ENCODE measurements at regions not wholly inside any gene's neighbourhood (a gene's known extent, or its start where the extent isn't known, plus 50 kb on each side); places are given as distances from the start of the nearest gene placed in this dataset.

DNA sequence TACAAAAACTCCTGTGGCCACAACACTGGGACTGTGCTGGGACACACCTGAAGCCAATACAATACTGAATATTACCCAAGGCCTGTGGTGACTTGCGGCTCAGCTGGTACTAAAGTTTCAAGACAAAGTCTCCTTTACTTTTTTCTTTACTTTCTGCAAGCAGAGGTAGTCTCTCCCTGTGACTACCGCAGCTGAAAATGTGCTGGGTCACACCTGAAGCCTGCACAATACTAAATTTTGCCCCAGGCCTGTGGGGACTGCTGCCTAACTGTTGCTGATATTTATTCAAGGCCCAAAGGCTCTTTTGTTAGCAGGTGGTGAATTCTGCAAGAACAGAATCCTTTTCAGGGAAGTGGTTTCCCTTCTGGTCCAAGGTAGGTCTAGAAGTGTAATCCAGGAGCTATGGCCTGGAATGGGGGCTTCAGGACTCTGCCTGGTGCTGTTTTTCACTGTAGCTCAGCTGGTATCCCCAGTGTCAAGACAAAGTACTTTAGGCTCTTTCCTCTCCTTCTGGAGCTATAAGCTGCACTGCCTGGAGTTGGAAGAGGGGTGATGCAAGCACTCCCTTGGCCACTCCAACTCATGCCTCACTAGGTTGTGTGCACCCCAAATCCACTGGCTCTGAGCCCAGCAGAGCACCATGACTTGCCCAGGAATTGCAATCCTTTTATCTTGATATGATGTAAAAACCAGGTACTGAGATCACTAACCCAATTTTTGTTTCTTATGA, 489.4 kb downstream of the TECRL start:
- H3K27me3 Mint-ChIP-seq = no peaks in the 10 kb centered on the region
- H3K36me3 ChIP-seq (ENCODE audit: control insufficient read depth in 2 of 2, extremely low read depth in 1 of 2, insufficient read depth in 1 of 2, low read length in 1 of 2) = no peaks in the 10 kb centered on the region
- H3K27me3 ChIP-seq (replicated peaks in 1 of 2; ENCODE audit: control insufficient read depth in 2 of 2, extremely low read depth in 1 of 2, insufficient read depth in 2 of 2, low read length in 1 of 2) = no peaks in the 10 kb centered on the region
- no peak overlapping the region for H3K27ac Mint-ChIP-seq
- ChIA-PET POLR2A (no interaction called here), CTCF (no interaction called here)
- H3K27ac ChIP-seq (ENCODE audit: low read length) = no peak overlapping the region
- no peak for ATAC-seq (replicated peaks in 1 of 4)
- no peak overlapping the region for H3K4me3 Mint-ChIP-seq
- no peaks in the 10 kb centered on the region for H3K4me1 Mint-ChIP-seq
- H3K9me3 ChIP-seq = no peaks in the 10 kb centered on the region
- H3K9me3 Mint-ChIP-seq = peaks cover 0 to 9% (median 3%) of the 10 kb centered on the region in 3 donors
- no peaks in the 10 kb centered on the region for H3K4me1 ChIP-seq (ENCODE audit: control insufficient read depth in 1 of 2, extremely low read depth in 1 of 2, insufficient read depth in 2 of 2, low read length in 2 of 2)
- no peaks in the 10 kb centered on the region for H3K36me3 Mint-ChIP-seq
- no peak overlapping the region for H3K4me3 ChIP-seq (ENCODE audit: control insufficient read depth in 1 of 2, extremely low read depth in 1 of 2, low read length in 1 of 2)
- no peak for DNase-seq
- 67% methylated on average over 1 of the region's 2 CpGs for WGBS (ENCODE audit: insufficient coverage)

DNA sequence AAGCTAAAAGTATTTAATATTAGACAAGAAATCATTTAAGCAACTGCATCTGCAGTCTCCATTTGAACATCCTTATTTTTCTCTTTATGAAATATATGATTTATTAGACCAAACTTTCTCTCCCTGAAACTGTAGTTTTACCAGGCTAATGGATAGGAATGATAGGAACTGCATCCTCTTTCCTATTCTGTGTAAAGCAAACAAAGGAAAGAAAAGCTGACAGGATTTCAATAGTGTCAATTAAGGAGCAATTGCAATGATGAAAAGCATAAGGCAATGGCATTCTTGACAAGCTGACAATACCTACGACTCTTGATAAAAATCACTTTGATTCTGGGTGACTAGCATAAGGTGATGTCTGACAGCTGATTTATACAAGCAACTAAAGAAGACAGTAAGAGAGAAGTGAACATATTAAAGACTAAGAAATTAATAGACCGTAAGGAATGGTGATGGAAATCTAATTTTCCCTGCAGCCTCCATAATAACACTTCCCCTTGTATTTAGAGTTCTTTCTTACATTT, 502.5 kb downstream of the TECRL start:
- Mint-ChIP-seq H3K4me3 (no peak overlapping the region), H3K27ac (no peak overlapping the region), H3K27me3 (no peaks in the 10 kb centered on the region), H3K9me3 (peaks cover 0 to 16% (median 10%) of the 10 kb centered on the region in 3 donors), H3K4me1 (no peaks in the 10 kb centered on the region), H3K36me3 (no peaks in the 10 kb centered on the region)
- Histone ChIP-seq H3K27ac (ENCODE audit: low read length) (no peak overlapping the region), H3K9me3 (no peaks in the 10 kb centered on the region), H3K4me3 (ENCODE audit: control insufficient read depth in 1 of 2, extremely low read depth in 1 of 2, low read length in 1 of 2) (no peak overlapping the region), H3K27me3 (replicated peaks in 1 of 2; ENCODE audit: control insufficient read depth in 2 of 2, extremely low read depth in 1 of 2, insufficient read depth in 2 of 2, low read length in 1 of 2) (no peaks in the 10 kb centered on the region), H3K4me1 (ENCODE audit: control insufficient read depth in 1 of 2, extremely low read depth in 1 of 2, insufficient read depth in 2 of 2, low read length in 2 of 2) (no peaks in the 10 kb centered on the region), H3K36me3 (ENCODE audit: control insufficient read depth in 2 of 2, extremely low read depth in 1 of 2, insufficient read depth in 1 of 2, low read length in 1 of 2) (no peaks in the 10 kb centered on the region)
- POLR2A ChIA-PET = no interaction called here
- WGBS (ENCODE audit: insufficient coverage) = no CpG with 5 or more reads among the region's 2 CpGs
- ATAC-seq (replicated peaks in 1 of 4) (no peak), DNase-seq (no peak)
- CTCF ChIA-PET = interaction anchor here in 1 of 2 donors (0.5 kb wide), 1 partner anchor 9 kb away, joined by 3 read pairs; no protein-coding TSS in a partner anchor

DNA sequence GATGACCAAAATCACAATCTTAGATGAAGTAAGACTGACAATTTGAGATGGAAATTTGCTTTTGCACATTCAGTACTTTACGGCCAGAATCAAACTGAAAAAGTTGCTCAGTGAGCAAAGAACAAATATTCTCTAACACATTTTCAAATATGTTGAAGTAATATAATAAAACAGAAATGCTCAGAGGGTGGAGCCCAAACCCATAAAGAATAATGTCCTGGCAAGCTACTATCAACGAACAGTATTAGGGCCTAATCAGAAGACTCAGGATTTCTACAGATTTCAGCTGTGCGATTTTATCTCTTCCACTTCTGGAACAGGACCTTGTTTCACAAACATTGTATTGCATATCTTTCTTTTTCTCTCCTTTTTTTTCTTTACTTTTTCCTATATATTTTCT, 505.0 kb downstream of the TECRL start:
- H3K27me3 Mint-ChIP-seq = no peaks in the 10 kb centered on the region
- no peak overlapping the region for H3K4me3 Mint-ChIP-seq
- Histone ChIP-seq H3K4me1 (ENCODE audit: control insufficient read depth in 1 of 2, extremely low read depth in 1 of 2, insufficient read depth in 2 of 2, low read length in 2 of 2) (no peaks in the 10 kb centered on the region), H3K27me3 (replicated peaks in 1 of 2; ENCODE audit: control insufficient read depth in 2 of 2, extremely low read depth in 1 of 2, insufficient read depth in 2 of 2, low read length in 1 of 2) (no peaks in the 10 kb centered on the region), H3K27ac (ENCODE audit: low read length) (no peak overlapping the region), H3K36me3 (ENCODE audit: control insufficient read depth in 2 of 2, extremely low read depth in 1 of 2, insufficient read depth in 1 of 2, low read length in 1 of 2) (no peaks in the 10 kb centered on the region), H3K4me3 (ENCODE audit: control insufficient read depth in 1 of 2, extremely low read depth in 1 of 2, low read length in 1 of 2) (no peak overlapping the region), H3K9me3 (no peaks in the 10 kb centered on the region)
- CTCF ChIA-PET = no interaction called here
- H3K27ac Mint-ChIP-seq = no peak overlapping the region
- peaks cover 4 to 19% (median 11%) of the 10 kb centered on the region in 3 donors for H3K9me3 Mint-ChIP-seq
- POLR2A ChIA-PET = no interaction called here
- 88% methylated on average over 2 of the region's 3 CpGs for WGBS (ENCODE audit: insufficient coverage)
- no peaks in the 10 kb centered on the region for H3K4me1 Mint-ChIP-seq
- no peak for ATAC-seq (replicated peaks in 1 of 4)
- DNase-seq = no peak
- H3K36me3 Mint-ChIP-seq = no peaks in the 10 kb centered on the region

DNA sequence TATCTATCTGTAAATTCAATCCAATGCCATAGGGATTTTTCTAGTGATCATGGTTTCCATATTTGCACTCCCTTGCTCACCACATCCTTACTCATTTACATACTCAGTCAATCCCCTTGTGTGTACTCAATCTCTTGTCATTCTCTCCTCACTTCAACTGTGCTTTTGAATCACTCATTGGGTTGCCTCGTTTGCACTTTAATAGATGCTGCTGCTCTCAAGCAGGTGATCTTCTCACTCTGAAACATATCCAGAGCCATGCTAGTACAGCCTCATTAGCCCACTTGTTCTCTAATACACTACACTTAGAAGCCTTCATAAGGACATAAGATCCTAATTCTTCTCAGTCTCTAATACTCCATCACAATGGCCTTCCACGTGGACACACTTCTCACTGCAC, 507.9 kb downstream of the TECRL start:
- DNase-seq (no peak), ATAC-seq (replicated peaks in 1 of 4) (no peak)
- H3K4me1 Mint-ChIP-seq = no peaks in the 10 kb centered on the region
- no peaks in the 10 kb centered on the region for H3K36me3 ChIP-seq (ENCODE audit: control insufficient read depth in 2 of 2, extremely low read depth in 1 of 2, insufficient read depth in 1 of 2, low read length in 1 of 2)
- H3K9me3 Mint-ChIP-seq = peaks cover 4 to 13% (median 11%) of the 10 kb centered on the region in 3 donors
- H3K27ac Mint-ChIP-seq = no peak overlapping the region
- CTCF ChIA-PET = no interaction called here
- 14% methylated on average over 1 of the region's 2 CpGs for WGBS (ENCODE audit: insufficient coverage)
- H3K27ac ChIP-seq (ENCODE audit: low read length) = no peak overlapping the region
- H3K4me3 Mint-ChIP-seq = no peak overlapping the region
- no peaks in the 10 kb centered on the region for H3K4me1 ChIP-seq (ENCODE audit: control insufficient read depth in 1 of 2, extremely low read depth in 1 of 2, insufficient read depth in 2 of 2, low read length in 2 of 2)
- POLR2A ChIA-PET = no interaction called here
- no peak overlapping the region for H3K4me3 ChIP-seq (ENCODE audit: control insufficient read depth in 1 of 2, extremely low read depth in 1 of 2, low read length in 1 of 2)
- H3K27me3 ChIP-seq (replicated peaks in 1 of 2; ENCODE audit: control insufficient read depth in 2 of 2, extremely low read depth in 1 of 2, insufficient read depth in 2 of 2, low read length in 1 of 2) = no peaks in the 10 kb centered on the region
- no peaks in the 10 kb centered on the region for H3K27me3 Mint-ChIP-seq
- H3K9me3 ChIP-seq = no peaks in the 10 kb centered on the region
- H3K36me3 Mint-ChIP-seq = no peaks in the 10 kb centered on the region

DNA sequence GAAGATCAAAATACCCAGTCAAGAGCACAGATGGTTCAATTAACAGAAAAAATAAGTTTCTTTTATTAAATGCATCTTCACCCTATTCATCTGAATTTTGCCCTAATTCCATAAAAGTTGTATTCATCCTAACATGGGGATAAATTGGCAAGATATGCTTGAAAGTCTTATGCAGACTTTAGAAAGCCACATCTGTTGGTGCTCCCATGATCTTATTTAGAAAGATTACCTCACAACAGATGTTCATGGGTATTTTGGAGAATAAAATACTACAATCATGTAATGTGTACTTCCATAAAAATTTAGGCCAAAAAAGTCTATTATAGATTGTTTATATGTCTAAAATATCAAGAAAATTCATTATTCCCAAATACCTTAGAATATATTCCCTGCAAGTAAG, 510.3 kb downstream of the TECRL start:
- ChIA-PET POLR2A (no interaction called here), CTCF (no interaction called here)
- Histone ChIP-seq H3K4me1 (ENCODE audit: control insufficient read depth in 1 of 2, extremely low read depth in 1 of 2, insufficient read depth in 2 of 2, low read length in 2 of 2) (no peaks in the 10 kb centered on the region), H3K27ac (ENCODE audit: low read length) (no peak overlapping the region), H3K4me3 (ENCODE audit: control insufficient read depth in 1 of 2, extremely low read depth in 1 of 2, low read length in 1 of 2) (no peak overlapping the region), H3K27me3 (replicated peaks in 1 of 2; ENCODE audit: control insufficient read depth in 2 of 2, extremely low read depth in 1 of 2, insufficient read depth in 2 of 2, low read length in 1 of 2) (no peaks in the 10 kb centered on the region), H3K36me3 (ENCODE audit: control insufficient read depth in 2 of 2, extremely low read depth in 1 of 2, insufficient read depth in 1 of 2, low read length in 1 of 2) (no peaks in the 10 kb centered on the region), H3K9me3 (no peaks in the 10 kb centered on the region)
- H3K36me3 Mint-ChIP-seq = no peaks in the 10 kb centered on the region
- H3K4me3 Mint-ChIP-seq = no peak overlapping the region
- H3K27ac Mint-ChIP-seq = no peak overlapping the region
- ATAC-seq (replicated peaks in 1 of 4) = no peak
- peaks cover 4 to 12% (median 10%) of the 10 kb centered on the region in 3 donors for H3K9me3 Mint-ChIP-seq
- no peaks in the 10 kb centered on the region for H3K27me3 Mint-ChIP-seq
- no peak for DNase-seq
- H3K4me1 Mint-ChIP-seq = no peaks in the 10 kb centered on the region

DNA sequence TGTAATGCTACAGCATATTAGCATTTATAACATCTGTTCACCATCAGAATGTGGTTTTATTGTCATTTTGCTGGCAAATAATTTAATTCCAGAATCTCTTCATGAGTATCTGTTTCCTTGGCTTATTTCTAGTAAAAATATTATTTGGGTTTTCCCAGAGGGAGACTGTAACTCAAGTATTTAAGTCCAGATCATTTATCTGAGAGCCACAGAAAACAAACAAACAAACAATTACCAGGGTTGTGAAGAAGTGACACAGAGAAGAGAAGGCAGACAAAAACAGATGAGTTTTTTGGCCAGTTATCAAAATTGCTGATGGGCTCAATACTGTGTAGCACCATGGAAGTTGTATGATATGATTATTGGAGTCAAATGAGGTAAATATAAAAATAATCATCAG, 515.1 kb downstream of the TECRL start:
- no peak overlapping the region for H3K4me3 ChIP-seq (ENCODE audit: control insufficient read depth in 1 of 2, extremely low read depth in 1 of 2, low read length in 1 of 2)
- Mint-ChIP-seq H3K4me3 (no peak overlapping the region), H3K9me3 (peaks cover 9 to 17% (median 14%) of the 10 kb centered on the region in 3 donors), H3K27me3 (no peaks in the 10 kb centered on the region), H3K36me3 (no peaks in the 10 kb centered on the region), H3K27ac (no peak overlapping the region), H3K4me1 (no peaks in the 10 kb centered on the region)
- no peak overlapping the region for H3K27ac ChIP-seq (ENCODE audit: low read length)
- no peak for DNase-seq
- H3K9me3 ChIP-seq = no peaks in the 10 kb centered on the region
- POLR2A ChIA-PET = no interaction called here
- no peaks in the 10 kb centered on the region for H3K27me3 ChIP-seq (replicated peaks in 1 of 2; ENCODE audit: control insufficient read depth in 2 of 2, extremely low read depth in 1 of 2, insufficient read depth in 2 of 2, low read length in 1 of 2)
- H3K4me1 ChIP-seq (ENCODE audit: control insufficient read depth in 1 of 2, extremely low read depth in 1 of 2, insufficient read depth in 2 of 2, low read length in 2 of 2) = no peaks in the 10 kb centered on the region
- no peaks in the 10 kb centered on the region for H3K36me3 ChIP-seq (ENCODE audit: control insufficient read depth in 2 of 2, extremely low read depth in 1 of 2, insufficient read depth in 1 of 2, low read length in 1 of 2)
- CTCF ChIA-PET = no interaction called here
- no peak for ATAC-seq (replicated peaks in 1 of 4)

DNA sequence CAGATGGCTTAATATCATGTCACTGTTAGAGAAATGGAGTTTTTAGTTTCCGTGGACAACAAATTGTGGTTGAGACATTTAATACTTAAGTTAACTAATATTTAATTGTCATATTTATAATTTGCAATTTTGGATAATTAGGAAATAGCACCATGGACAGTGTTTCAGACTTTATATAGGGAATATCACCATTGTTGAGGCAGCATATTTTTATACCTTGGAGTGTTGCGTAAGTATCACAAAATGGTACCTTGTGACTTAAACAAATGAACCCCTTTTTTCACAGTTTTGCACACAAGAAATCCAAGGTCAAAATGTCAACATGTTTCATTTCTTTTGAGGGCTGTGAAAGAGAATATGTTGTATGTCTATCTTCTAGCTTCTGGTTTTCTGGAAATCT, 539.9 kb downstream of the TECRL start:
- H3K9me3 Mint-ChIP-seq = peaks cover 9 to 14% (median 10%) of the 10 kb centered on the region in 3 donors
- H3K9me3 ChIP-seq = no peaks in the 10 kb centered on the region
- no peaks in the 10 kb centered on the region for H3K4me1 Mint-ChIP-seq
- H3K27ac ChIP-seq (ENCODE audit: low read length) = no peak overlapping the region
- H3K36me3 ChIP-seq (ENCODE audit: control insufficient read depth in 2 of 2, extremely low read depth in 1 of 2, insufficient read depth in 1 of 2, low read length in 1 of 2) = no peaks in the 10 kb centered on the region
- no peak overlapping the region for H3K27ac Mint-ChIP-seq
- no peaks in the 10 kb centered on the region for H3K36me3 Mint-ChIP-seq
- no peaks in the 10 kb centered on the region for H3K4me1 ChIP-seq (ENCODE audit: control insufficient read depth in 1 of 2, extremely low read depth in 1 of 2, insufficient read depth in 2 of 2, low read length in 2 of 2)
- CTCF ChIA-PET = no interaction called here
- no peaks in the 10 kb centered on the region for H3K27me3 Mint-ChIP-seq
- no peak for DNase-seq
- POLR2A ChIA-PET = no interaction called here
- no peak for ATAC-seq (replicated peaks in 1 of 4)
- no CpG with 5 or more reads among the region's 2 CpGs for WGBS (ENCODE audit: insufficient coverage)
- no peak overlapping the region for H3K4me3 ChIP-seq (ENCODE audit: control insufficient read depth in 1 of 2, extremely low read depth in 1 of 2, low read length in 1 of 2)
- no peaks in the 10 kb centered on the region for H3K27me3 ChIP-seq (replicated peaks in 1 of 2; ENCODE audit: control insufficient read depth in 2 of 2, extremely low read depth in 1 of 2, insufficient read depth in 2 of 2, low read length in 1 of 2)
- no peak overlapping the region for H3K4me3 Mint-ChIP-seq
